Vagina (tissue), 2 donors: ENCODE measurements at regions not wholly inside any gene's neighbourhood (a gene's known extent, or its start where the extent isn't known, plus 50 kb on each side); places are given as distances from the start of the nearest gene placed in this dataset.

ENCODE experiments used
- CTCF ChIP-seq, 3 experiments: fragments of 450-650 bp in 2 of 3; fragments of 200-600 bp in 1 of 3; sonication (generic) in 1 of 3; IDR thresholded peaks; one replicate each; pipeline ENCODE4 v1.5.1; 2017 to 2019; ENCODE audit warnings: antibody characterized with exemption in 3 of 3, mild to moderate bottlenecking in 2 of 3, moderate library complexity in 2 of 3
- POLR2AphosphoS5 ChIP-seq, 2 donors: sonication (generic); formaldehyde crosslinking; IDR thresholded peaks; one replicate each; pipeline ENCODE4 v1.9.0; 2017; ENCODE audit warnings: antibody characterized with exemption in 2 of 2, mild to moderate bottlenecking in 2 of 2, low read depth in 1 of 2; ENCODE audit not compliant: insufficient read depth in 1 of 2

GRCh38 chr4:16438986-16439385, 212.7 kb upstream of the TAPT1 start:
- TF ChIP-seq CTCF (IDR thresholded peaks at IDR 0.05): no peak
- TF ChIP-seq POLR2AphosphoS5 (IDR thresholded peaks at IDR 0.05; ENCODE audit: insufficient read depth in 1 of 2, low read depth in 1 of 2): no peak
